ENCODE measurements at regions not wholly inside any gene's neighbourhood (a gene's known extent, or its start where the extent isn't known, plus 50 kb on each side); places are given as distances from the start of the nearest gene placed in this dataset.

GRCh38 chr2:123768233-123768632 lies 256.9 kb upstream of the CNTNAP5 start:
- Histone ChIP-seq H3K27me3 (no peaks in the 10 kb centered on the region), H3K27ac (no peak overlapping the region), H3K4me1 (ENCODE audit: control insufficient read depth in 1 of 2, insufficient read depth in 1 of 2, low read depth in 1 of 2, low read length in 1 of 2) (no peaks in the 10 kb centered on the region), H3K4me3 (ENCODE audit: low read depth in 1 of 2, low read length in 1 of 2) (no peak overlapping the region), H3K36me3 (no peaks in the 10 kb centered on the region), H3K9me3 (no peaks in the 10 kb centered on the region)
- no peak for TF ChIP-seq CTCF (IDR thresholded peaks at IDR 0.05)

- H3K4me1 ChIP-seq (ENCODE audit: control insufficient read depth in 1 of 2, insufficient read depth in 1 of 2, low read depth in 1 of 2, low read length in 1 of 2) = no peaks in the 10 kb centered on the region
- TF ChIP-seq CTCF (IDR thresholded peaks at IDR 0.05) = no peak
- H3K36me3 ChIP-seq = no peaks in the 10 kb centered on the region
- H3K27ac ChIP-seq = no peak overlapping the region
- H3K27me3 ChIP-seq = no peaks in the 10 kb centered on the region
- no peak overlapping the region for H3K4me3 ChIP-seq (ENCODE audit: low read depth in 1 of 2, low read length in 1 of 2)
- H3K9me3 ChIP-seq = no peaks in the 10 kb centered on the region
Observed at GRCh38 chr2:123769001-123769400, 256.1 kb upstream of the CNTNAP5 start.

GRCh38 chr2:123770996-123771720 lies 253.9 kb upstream of the CNTNAP5 start:
- H3K27me3 ChIP-seq = no peaks in the 10 kb centered on the region
- no peak for TF ChIP-seq CTCF (IDR thresholded peaks at IDR 0.05)
- no peak overlapping the region for H3K4me3 ChIP-seq (ENCODE audit: low read depth in 1 of 2, low read length in 1 of 2)
- no peaks in the 10 kb centered on the region for H3K36me3 ChIP-seq
- no peaks in the 10 kb centered on the region for H3K4me1 ChIP-seq (ENCODE audit: control insufficient read depth in 1 of 2, insufficient read depth in 1 of 2, low read depth in 1 of 2, low read length in 1 of 2)
- H3K27ac ChIP-seq = no peak overlapping the region
- no peaks in the 10 kb centered on the region for H3K9me3 ChIP-seq

- Histone ChIP-seq H3K27ac (no peak overlapping the region), H3K27me3 (no peaks in the 10 kb centered on the region), H3K4me1 (ENCODE audit: control insufficient read depth in 1 of 2, insufficient read depth in 1 of 2, low read depth in 1 of 2, low read length in 1 of 2) (no peaks in the 10 kb centered on the region), H3K36me3 (no peaks in the 10 kb centered on the region), H3K4me3 (ENCODE audit: low read depth in 1 of 2, low read length in 1 of 2) (no peak overlapping the region), H3K9me3 (no peaks in the 10 kb centered on the region)
- TF ChIP-seq CTCF (IDR thresholded peaks at IDR 0.05) = no peak
Observed at GRCh38 chr2:123771928-123772632, 253.0 kb upstream of the CNTNAP5 start.

- H3K27me3 ChIP-seq = no peaks in the 10 kb centered on the region
- no peaks in the 10 kb centered on the region for H3K36me3 ChIP-seq
- no peak for TF ChIP-seq CTCF (IDR thresholded peaks at IDR 0.05)
Observed at GRCh38 chr2:123777116-123777515, 248.0 kb upstream of the CNTNAP5 start.

More at GRCh38 chr2:123777116-123777515, 248.0 kb upstream of the CNTNAP5 start:
- H3K9me3 ChIP-seq = no peaks in the 10 kb centered on the region
- H3K4me1 ChIP-seq (ENCODE audit: control insufficient read depth in 1 of 2, insufficient read depth in 1 of 2, low read depth in 1 of 2, low read length in 1 of 2) = no peaks in the 10 kb centered on the region
- H3K27ac ChIP-seq = no peak overlapping the region
- H3K4me3 ChIP-seq (ENCODE audit: low read depth in 1 of 2, low read length in 1 of 2) = no peak overlapping the region
